CD4-positive, alpha-beta T cell treated with Interleukin-4 for 4 hours (primary cell): ENCODE measurements at regions not wholly inside any gene's neighbourhood (a gene's known extent, or its start where the extent isn't known, plus 50 kb on each side); places are given as distances from the start of the nearest gene placed in this dataset.

Experiments used
- DNase-seq: peaks from one replicate; pipeline ENCODE4 v3.0.0-alpha.2; 2020

DNA sequence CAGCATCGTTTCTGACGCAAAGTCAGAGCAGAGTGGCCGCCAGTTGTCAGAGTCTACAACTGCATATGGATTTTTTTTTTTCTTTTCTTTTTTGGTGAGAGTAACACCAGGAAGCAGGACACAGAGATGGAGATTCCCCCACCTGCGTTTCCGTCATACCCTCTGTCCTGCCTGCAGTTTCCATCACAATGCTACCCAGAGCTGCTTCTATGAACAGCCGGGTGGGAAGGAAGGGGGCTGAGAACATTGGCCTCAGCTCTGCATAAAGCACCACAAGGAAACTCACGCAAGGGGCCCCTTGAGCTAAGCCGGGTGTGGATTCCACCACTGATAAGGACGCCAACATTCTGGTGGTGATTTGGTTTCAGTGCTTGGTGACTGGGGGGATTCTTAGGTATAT lies 183.5 kb upstream of the AFDN start:
- DNase-seq, result no peak

GRCh38 chr6:167643716-167644115 lies 183.0 kb upstream of the AFDN start:
- DNase-seq, result no peak

DNA sequence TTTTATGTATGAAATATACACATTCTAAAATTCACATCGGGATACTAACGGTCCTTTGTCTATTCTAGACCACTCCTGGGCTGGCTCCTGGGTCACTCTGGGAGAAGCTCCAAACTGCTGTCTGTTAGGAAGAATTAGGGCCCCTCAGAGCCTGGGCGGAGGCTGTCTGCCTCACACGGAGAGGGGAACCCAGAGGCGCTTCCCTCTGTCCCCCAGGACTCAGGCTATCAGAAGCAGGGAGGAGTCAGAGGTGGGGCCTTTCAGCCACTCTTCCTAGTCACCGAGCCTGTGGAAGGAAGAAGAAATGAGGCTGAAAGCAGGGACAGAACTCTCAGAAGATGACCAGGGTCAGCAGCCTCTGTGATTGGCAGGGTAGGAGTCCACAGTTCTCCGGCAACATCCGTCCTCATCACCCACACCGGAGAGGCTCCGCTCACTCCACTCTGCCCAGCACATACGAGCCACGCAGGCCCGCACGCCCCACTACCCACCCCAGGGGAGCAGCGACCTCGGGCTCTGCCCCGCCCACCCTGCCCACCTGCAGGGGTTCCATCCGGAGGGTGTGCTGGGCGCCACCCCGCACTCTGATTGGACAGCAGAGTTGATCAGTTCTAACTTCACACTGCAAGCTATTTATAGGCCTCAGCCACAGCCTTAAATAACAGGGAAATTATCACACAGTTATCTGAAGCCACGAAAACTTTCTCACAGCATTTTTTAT lies 182.1 kb upstream of the AFDN start:
- DNase-seq, result no peak

DNA sequence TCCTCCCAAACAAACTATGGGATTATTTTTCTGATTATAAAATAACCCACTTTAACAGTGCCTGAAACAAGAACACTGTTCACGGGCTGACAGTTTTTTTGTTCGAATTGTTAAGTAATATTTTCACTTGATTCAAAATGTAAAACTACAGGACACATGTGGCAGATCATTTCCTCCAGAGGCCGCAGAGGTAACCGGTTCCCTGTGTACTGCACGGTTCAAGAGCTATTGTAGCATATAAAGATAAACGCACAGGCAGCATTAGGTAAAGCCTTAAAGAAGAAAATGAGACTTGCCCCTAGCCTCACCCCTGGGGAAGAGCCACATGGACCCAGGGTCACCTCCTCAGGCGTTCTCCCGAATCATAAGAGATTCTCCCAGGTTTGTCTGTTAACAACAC lies 181.3 kb upstream of the AFDN start:
- no peak for DNase-seq

DNA sequence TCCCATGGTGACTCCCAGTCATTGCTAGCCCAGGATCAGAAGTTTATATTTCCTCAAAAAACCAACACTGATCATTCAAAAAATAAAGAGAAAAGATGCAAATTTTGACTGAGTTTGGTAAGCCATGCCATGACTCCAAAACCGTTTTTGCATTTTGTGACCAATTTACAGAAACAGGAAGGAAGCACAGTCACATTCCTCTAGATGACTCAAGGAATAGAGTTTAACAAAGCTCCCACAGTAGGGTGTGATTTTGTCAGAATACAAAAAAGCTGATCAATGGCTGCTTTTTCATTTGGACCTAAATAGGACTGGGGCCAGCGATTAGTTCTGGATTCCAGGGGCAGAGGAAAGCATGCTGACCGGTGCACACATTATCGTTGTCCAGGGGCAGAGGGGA lies 179.4 kb upstream of the AFDN start:
- DNase-seq, result no peak

GRCh38 chr6:167647737-167648470 lies 178.8 kb upstream of the AFDN start:
- DNase-seq, result no peak

DNA sequence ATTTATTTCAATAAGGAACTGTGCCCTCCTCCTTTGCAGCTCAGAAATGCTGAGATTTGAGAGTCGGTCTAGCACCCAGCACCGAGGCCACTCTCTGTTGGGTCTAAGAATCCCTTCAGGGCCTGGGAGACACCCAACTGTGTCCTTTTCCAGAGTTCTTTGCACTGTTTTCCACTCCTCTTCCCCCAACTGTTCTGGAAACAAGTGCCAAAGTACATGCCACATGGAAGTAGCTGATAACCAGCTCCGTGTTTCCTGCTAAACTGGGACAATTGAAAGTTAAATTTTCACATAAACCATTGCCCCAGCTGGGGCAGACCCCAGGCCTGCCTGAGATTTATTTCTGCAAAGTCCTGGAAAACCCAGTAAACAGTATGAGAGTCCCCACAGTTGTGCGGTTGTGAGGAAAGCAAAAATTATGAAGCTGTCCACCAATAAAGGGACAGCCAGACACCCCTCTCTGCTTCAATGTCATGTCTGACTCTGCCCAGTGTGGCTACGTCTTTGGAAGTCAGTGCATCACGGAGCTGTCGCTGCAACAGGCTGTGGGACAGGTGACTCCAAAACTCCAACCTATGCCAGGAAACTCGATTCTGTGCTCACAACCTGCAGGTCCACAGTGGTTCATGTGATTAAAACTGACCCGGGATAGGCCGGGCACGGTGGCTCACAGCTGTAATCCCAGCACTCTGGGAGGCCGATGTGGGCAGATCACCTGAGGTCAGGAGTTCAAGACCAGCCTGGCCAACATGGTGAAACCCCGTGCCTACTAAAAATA lies 178.0 kb upstream of the AFDN start:
- DNase-seq, result no peak

DNA sequence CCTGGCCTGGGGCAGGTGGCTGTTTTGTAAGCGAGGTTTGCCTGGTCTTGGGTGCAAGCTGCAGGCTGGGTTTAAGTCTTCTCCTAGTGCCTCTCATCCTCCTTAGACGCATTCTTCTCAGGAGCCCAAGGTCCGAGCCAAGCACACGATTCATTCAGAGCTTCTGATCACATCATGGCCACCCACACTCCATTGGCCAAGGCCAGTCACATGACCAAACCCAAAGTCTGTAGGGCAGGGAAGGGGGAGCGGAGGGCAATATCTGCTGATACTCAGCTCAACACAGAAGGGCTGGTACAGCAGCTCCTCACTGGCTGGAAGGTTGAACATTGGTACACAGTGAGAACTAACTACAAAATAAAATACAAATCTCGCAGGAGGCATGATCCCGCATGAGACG lies 177.2 kb upstream of the AFDN start:
- DNase-seq, result no peak

GRCh38 chr6:167650730-167651317 lies 175.9 kb upstream of the AFDN start:
- DNase-seq, result no peak

DNA sequence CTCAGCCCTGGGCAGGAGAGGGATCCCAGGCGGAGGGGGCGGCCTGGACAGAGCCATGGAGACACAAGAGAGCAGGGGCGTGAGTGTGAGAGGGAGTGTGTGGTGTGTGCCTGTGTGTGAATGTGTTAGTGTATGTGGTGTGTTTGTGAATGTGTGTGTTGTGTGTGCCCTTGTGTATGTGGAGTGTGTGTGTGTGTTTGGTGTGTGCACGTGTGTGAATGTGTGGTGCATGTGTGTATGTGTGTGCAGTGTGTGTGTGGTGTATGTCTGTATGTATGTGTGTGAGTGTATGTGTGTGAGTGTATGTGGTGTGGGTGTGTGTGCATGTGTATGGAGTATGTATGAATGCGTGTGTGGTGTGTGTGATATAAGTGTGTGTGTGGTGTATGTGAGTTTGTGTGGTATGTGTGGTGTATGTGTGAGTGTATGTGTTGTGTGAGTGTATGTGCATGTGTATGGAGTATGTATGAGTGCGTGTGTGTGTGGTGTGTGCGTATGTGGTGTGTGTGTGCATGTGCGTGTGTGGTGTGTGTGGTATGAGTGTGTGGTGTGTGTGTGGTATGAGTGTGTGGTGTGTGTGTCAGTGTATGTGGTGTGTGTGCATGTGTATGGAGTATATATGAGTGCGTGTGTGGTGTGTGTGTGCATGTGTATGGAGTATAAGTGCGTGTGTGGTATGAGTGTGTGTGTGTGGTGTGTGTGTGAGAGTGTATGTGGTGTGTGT lies 175.2 kb upstream of the AFDN start:
- no peak for DNase-seq

GRCh38 chr6:167652042-167652700 lies 174.5 kb upstream of the AFDN start:
- DNase-seq, result no peak

DNA sequence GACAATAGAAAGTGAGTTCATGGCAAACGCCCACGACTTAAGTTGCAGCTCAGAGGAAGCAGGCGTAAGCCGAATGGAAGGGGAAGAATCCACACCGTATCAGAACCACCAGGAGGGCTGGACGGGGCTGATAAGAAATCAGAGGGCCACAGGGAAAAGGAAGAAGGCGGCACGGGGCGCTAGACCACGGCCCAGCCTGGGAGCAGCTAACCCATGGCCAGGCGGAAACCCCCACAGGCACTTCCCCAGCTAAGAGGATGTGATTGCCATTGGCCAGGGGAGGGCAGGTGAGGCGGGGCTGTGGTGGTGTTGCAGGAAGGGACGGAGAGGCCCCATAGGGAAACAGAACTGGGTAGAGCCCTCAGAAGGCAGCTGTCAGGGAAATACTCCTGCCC lies 174.0 kb upstream of the AFDN start:
- DNase-seq, result no peak

- DNase-seq, result no peak
Observed at GRCh38 chr6:167653561-167653960, 173.2 kb upstream of the AFDN start.

DNA sequence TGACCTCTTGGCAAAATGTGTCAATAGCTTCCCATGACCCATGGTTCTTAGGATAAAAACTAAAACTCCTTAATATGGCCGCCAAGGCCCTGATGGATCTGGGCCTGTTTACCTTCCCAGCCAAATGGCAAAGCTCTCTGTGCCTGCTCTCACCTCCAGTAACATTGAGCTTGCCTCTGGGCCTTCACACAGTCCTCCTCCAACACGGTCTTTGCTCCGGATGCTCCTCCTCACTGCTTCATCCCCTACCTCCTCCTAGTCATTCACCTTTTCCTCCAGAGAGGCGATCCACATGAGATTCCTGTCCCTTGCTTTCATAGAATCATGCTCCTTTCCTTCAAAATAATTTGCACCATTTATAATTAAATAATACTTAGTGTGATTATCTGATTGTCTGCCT lies 172.3 kb upstream of the AFDN start:
- DNase-seq, result no peak

GRCh38 chr6:167655174-167655821 lies 171.4 kb upstream of the AFDN start:
- no peak for DNase-seq

DNA sequence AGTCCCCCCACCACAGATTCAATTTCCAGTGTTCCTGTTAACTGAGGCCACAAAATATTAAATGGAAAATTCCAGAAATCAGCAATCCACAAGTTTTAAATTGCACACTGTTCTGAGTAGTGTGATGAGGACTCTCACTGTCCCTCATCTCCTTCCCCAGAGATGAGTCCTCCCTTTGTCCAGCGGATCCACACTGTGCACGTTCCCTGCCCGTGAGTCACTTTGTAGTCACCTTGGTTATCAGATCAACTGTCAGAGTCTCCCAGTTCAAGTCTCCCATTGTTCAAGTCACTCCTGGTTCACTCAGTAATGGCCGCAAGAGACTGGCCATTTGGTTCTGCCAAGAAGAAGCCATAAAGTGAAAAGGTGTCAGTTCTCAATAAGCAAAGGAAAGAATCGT lies 168.6 kb upstream of the AFDN start:
- no peak for DNase-seq

- no peak for DNase-seq
Observed at GRCh38 chr6:167659046-167659445, 167.7 kb upstream of the AFDN start.

DNA sequence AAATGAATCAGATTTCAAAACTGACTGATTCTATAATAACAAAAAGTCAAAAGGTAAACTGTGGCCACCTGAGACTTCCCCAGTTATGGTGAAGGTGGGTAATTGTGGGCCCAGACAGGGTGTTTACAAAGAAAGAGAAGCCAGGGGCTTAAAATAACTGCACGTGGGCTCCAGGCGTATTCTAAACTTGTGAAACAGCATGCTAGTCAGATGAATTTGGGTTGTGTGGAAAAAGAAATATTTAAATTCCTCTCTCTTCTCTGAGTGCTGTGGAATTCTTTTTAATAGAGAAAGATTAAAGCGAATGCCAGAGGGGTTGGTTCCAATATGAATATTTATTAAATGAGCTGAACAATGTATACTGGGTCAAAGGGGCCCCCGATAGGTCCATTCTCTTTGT lies 166.3 kb upstream of the AFDN start:
- no peak for DNase-seq

DNA sequence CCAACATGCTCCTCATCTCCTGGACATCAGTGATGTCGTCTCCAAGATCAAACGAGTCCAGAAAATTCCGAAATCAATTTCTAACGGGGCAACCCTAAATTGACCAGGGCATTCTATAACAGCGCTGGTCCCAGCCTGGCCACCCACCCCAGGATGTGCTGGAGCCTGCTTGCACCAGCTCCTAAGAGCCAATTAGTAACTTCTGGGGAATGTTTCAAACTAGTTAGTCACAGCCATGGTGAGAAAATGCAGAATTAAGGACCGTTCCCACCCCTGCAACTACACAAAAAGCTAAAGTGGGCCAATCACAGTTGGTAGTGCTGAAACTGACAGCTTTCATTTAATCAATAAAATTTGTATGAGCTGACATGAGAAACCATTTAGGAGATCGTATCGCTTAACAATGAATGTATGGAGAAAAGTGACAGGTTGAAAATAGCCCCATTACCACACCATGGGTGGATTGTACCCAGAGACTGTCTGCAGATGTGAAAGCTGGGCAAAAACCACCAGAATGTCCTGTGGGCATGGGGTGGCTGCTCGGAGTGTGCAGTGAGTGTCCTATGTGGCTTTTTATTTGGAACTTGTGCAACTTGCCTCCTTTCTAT lies 165.7 kb upstream of the AFDN start:
- no peak for DNase-seq

DNA sequence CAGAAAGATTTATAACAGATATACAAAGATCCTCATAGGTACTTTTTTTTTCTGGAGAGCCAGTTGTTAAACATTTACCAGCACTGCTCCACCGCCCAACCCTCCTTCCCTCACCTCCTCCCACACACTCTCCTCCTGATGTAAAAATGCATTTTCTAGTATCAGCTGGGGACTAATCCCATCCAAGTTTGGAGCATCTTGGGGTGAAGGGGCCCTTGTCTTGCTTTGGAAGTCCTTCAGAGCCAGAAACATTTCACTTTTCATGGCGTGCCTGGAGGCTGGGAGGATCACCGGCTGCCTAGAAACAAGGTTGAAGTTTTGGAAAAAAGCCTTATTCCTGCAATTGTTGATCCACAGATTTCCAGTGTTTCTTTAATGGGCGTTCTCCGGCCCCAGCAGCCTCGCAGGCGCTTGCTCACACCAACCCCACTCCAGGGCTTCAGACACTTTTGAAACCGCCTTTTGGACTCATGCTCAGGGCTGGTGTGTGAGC lies 165.1 kb upstream of the AFDN start:
- DNase-seq, result no peak
